Right cardiac atrium (tissue), 5 donors: ENCODE measurements at regions not wholly inside any gene's neighbourhood (a gene's known extent, or its start where the extent isn't known, plus 50 kb on each side); places are given as distances from the start of the nearest gene placed in this dataset.
A peak's percentile ranks its signal among the peaks of the same experiment; 100 is the strongest.
"Not testable (repeated sequence)": the region's sequence is repeated elsewhere in the genome, so short reads cannot be mapped to it uniquely, and the experiment has no call there.

Source experiments
- ATAC-seq, 2 donors: fragments of 200-7000 bp; cut with Tn5 transposase; one replicate each; pipeline versions ENCODE4 v1.8.0 to v1.9.1; 2020; ENCODE audit warnings: moderate library complexity in 2 of 2, mild to moderate bottlenecking in 1 of 2
- DNase-seq, 3 donors: peaks; one replicate each; pipeline ENCODE4 v3.0.0-alpha.2; 2020
- H3K27ac ChIP-seq: one replicate; pipeline ENCODE4 v1.5.1; 2013; ENCODE audit warnings: mild to moderate bottlenecking, low read length, control low read depth, moderate library complexity
- H3K27me3 ChIP-seq: one replicate; pipeline ENCODE4 v1.6.1; 2013; ENCODE audit not compliant: control insufficient read depth, insufficient read depth
- H3K4me1 ChIP-seq: one replicate; pipeline ENCODE4 v1.6.1; 2013; ENCODE audit warnings: low read length; ENCODE audit not compliant: control insufficient read depth, insufficient read depth
- H3K4me3 ChIP-seq: one replicate; pipeline ENCODE4 v1.5.1; 2013; ENCODE audit warnings: low read length, control low read depth
- H3K9me3 ChIP-seq: one replicate; pipeline ENCODE4 v1.6.1; 2013; ENCODE audit warnings: low read length; ENCODE audit not compliant: control insufficient read depth
- WGBS: extraction: QIAGEN DNeasy Blood & Tissue Kit; methylation state at CpG from one replicate; pipeline ENCODE4 v1.1.7; 2013; 5-methylcytosine and 5-hydroxymethylcytosine counted together
- intact Hi-C, 4 donors: fragments of 100-400 bp; cut with DNase I; formaldehyde crosslinking; loops; one replicate each; pipeline versions ENCODE4 v1.11.0 to v1.14.0; 2022 to 2023
- donor health status: healthy with polysubstance abuse.
- donor health status: DM: no; HTN: yes; CAD: no.
- donor health status: DM: no; HTN: no; CAD: no.
- donor health status: DM: no; HTN: yes; CAD: no; lungs with severe emphysema.
- donor health status: DM: yes; HTN: yes; CAD: no.

- no peaks in the 10 kb centered on the region for H3K4me1 ChIP-seq
- no peak overlapping the region for H3K27ac ChIP-seq
- intact Hi-C loops, result no loop called here
- WGBS, result 57% methylated on average over 3 of the region's 3 CpGs
- no peak for DNase-seq
- H3K4me3 ChIP-seq, result no peak overlapping the region
- no peaks in the 10 kb centered on the region for H3K27me3 ChIP-seq
- ATAC-seq, result no peak
- H3K9me3 ChIP-seq, result no peaks in the 10 kb centered on the region
Observed at GRCh38 chr7:83832009-83832408, 183.1 kb upstream of the SEMA3E start.

DNA sequence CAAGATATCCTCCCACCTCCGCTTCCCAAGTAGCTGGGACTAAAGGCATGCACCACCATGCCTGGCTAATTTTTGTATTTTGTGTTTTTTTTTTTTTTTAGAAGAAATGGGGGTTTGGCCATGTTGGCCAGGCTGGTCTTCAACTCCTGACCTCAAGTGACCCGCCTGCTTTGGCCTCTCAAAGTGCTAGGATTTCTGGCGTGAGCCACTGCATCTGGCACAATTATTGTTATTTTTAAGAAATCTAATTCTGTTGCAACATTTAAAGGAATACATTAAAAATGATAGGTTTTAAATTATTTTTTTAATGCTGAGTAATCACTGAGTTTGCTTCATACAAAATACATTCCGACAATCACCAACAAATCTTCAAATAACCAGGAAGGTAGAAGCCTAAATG, 178.1 kb upstream of the SEMA3E start:
- intact Hi-C loops, result no loop called here
- DNase-seq, result peak in 1 of 3 donors; percentile 27

GRCh38 chr7:83824214-83824613, 175.3 kb upstream of the SEMA3E start:
- Histone ChIP-seq H3K4me3 (no peak overlapping the region), H3K9me3 (no peaks in the 10 kb centered on the region), H3K27ac (no peak overlapping the region), H3K27me3 (no peaks in the 10 kb centered on the region), H3K4me1 (no peaks in the 10 kb centered on the region)
- intact Hi-C loops, result no loop called here
- ATAC-seq (no peak), DNase-seq (no peak)
- WGBS, result 71% methylated on average over 2 of the region's 2 CpGs

More for the DNA sequence above, 178.1 kb upstream of the SEMA3E start:
- Histone ChIP-seq H3K27me3 (no peaks in the 10 kb centered on the region), H3K4me3 (no peak overlapping the region), H3K4me1 (no peaks in the 10 kb centered on the region), H3K9me3 (no peaks in the 10 kb centered on the region), H3K27ac (no peak overlapping the region)
- ATAC-seq, result no peak
- WGBS, result 77% methylated on average over 4 of the region's 4 CpGs

GRCh38 chr7:83821866-83822265, 172.9 kb upstream of the SEMA3E start:
- Histone ChIP-seq H3K9me3 (no peaks in the 10 kb centered on the region), H3K27ac (no peak overlapping the region), H3K4me3 (no peak overlapping the region), H3K4me1 (no peaks in the 10 kb centered on the region), H3K27me3 (no peaks in the 10 kb centered on the region)
- WGBS, result 60% methylated on average over 3 of the region's 3 CpGs
- intact Hi-C loops, result no loop called here
- no peak for ATAC-seq
- DNase-seq, result no peak

- intact Hi-C loops, result no loop called here
- H3K27ac ChIP-seq, result no peak overlapping the region
- no peaks in the 10 kb centered on the region for H3K9me3 ChIP-seq
- 85% methylated on average over 4 of the region's 4 CpGs for WGBS
- H3K4me3 ChIP-seq, result no peak overlapping the region
- ATAC-seq, result no peak
- no peaks in the 10 kb centered on the region for H3K4me1 ChIP-seq
- no peaks in the 10 kb centered on the region for H3K27me3 ChIP-seq
- DNase-seq, result no peak
Observed at GRCh38 chr7:83820641-83821040, 171.7 kb upstream of the SEMA3E start.

GRCh38 chr7:83819911-83820310, 171.0 kb upstream of the SEMA3E start:
- Histone ChIP-seq H3K9me3 (no peaks in the 10 kb centered on the region), H3K4me3 (no peak overlapping the region), H3K27ac (no peak overlapping the region), H3K27me3 (no peaks in the 10 kb centered on the region), H3K4me1 (no peaks in the 10 kb centered on the region)
- DNase-seq (no peak), ATAC-seq (no peak)
- WGBS, result 39% methylated on average over 3 of the region's 3 CpGs
- intact Hi-C loops, result no loop called here

DNA sequence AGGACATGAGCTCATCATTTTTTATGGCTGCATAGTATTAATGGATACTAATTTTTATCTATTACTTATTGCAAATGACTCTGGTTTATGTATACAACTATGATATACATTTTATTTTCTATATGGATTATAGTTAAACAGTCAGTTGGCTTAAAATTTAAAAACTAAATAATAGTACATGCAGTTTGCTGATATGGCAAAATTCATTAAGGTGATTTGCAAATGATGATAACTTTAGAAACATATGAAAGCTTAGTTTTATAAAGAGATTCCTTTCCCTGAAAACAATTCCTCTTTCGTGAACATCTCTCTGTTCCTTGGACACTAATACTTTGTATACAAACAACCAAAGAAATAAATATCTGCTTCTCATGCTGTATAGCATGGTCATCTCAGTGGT, 165.5 kb upstream of the SEMA3E start:
- intact Hi-C loops, result no loop called here

DNA sequence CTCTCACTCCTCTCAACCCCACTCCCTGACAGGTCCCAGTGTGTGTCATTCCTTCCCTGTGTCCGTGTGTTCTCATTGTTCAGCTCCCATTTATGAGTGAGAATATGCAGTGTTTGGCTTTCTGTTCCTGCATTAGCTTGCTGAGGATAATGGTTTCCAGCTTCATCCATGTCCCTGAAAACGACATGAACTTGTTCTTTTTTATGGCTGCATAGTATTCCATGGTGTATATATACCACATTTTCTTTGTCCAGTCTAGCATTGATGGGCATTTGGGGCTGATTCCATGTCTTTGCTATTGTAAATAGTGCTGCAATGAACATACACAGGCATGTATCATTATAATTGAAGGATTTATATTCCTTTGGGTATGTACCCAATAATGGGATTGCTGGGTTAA, 163.6 kb upstream of the SEMA3E start:
- intact Hi-C loops, H3K9me3 ChIP-seq, ATAC-seq, H3K27ac ChIP-seq, H3K27me3 ChIP-seq, H3K4me1 ChIP-seq, DNase-seq, H3K4me3 ChIP-seq: not testable (repeated sequence)
- WGBS, result 65% methylated on average over 2 of the region's 2 CpGs

More for the DNA sequence above, 165.5 kb upstream of the SEMA3E start:
- ATAC-seq (no peak), DNase-seq (no peak)
- H3K27ac ChIP-seq, result no peak overlapping the region
- no peaks in the 10 kb centered on the region for H3K4me1 ChIP-seq
- no peak overlapping the region for H3K4me3 ChIP-seq
- no peaks in the 10 kb centered on the region for H3K9me3 ChIP-seq
- 87% methylated on average over 1 of the region's 1 CpG for WGBS
- no peaks in the 10 kb centered on the region for H3K27me3 ChIP-seq

GRCh38 chr7:83808982-83809381, 160.0 kb upstream of the SEMA3E start:
- Histone ChIP-seq H3K27ac (no peak overlapping the region), H3K4me1 (no peaks in the 10 kb centered on the region), H3K27me3 (no peaks in the 10 kb centered on the region), H3K4me3 (no peak overlapping the region), H3K9me3 (no peaks in the 10 kb centered on the region)
- 69% methylated on average over 2 of the region's 2 CpGs for WGBS
- ATAC-seq, result no peak
- intact Hi-C loops, result no loop called here
- no peak for DNase-seq

DNA sequence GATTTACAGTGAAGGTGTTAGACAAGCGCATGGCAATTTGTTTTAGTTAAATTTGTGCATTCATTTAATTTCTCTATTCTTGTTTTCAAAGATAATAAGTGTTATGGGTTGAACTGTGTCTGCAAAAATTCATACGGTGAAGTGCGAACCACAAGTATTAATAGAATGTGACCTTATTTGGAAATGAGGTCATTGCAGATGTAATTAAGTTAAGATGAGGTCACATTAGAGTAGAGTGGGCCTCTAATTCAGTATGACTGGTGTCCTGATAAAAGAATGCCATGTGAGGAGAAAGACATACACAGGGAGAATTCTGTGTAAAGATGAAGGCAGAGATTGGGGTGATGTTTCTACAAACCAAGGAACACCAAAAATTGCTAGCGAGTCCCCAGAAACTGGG, 158.8 kb upstream of the SEMA3E start:
- DNase-seq (no peak), ATAC-seq (no peak)
- Histone ChIP-seq H3K4me1 (no peaks in the 10 kb centered on the region), H3K4me3 (no peak overlapping the region), H3K27ac (no peak overlapping the region), H3K9me3 (no peaks in the 10 kb centered on the region), H3K27me3 (no peaks in the 10 kb centered on the region)
- WGBS, result 61% methylated on average over 4 of the region's 4 CpGs
- intact Hi-C loops, result no loop called here

GRCh38 chr7:83806538-83806937, 157.6 kb upstream of the SEMA3E start:
- 32% methylated on average over 1 of the region's 1 CpG for WGBS
- no peak overlapping the region for H3K27ac ChIP-seq
- H3K4me1 ChIP-seq, result no peaks in the 10 kb centered on the region
- DNase-seq (no peak), ATAC-seq (no peak)
- no peak overlapping the region for H3K4me3 ChIP-seq
- no peaks in the 10 kb centered on the region for H3K27me3 ChIP-seq
- intact Hi-C loops, result no loop called here
- H3K9me3 ChIP-seq, result no peaks in the 10 kb centered on the region

DNA sequence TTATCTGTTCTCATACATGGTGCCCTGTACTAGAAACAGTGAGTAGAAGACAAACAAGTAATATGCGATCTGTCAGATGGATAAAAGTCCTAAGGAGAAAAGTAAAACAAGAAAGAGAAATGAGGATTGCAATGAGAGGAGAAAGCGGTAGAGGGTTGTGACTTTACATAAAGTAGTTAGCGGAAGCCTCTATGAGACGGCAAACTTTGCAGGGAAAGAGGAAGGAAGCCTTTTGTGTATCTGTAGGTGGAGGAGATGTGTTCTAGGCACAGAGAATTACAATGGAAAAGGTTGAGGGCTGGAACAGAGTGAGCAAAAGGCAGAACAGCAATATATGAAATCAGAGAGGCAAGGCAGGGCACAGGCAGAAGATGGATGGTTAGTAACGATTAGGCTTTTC, 150.4 kb upstream of the SEMA3E start:
- H3K9me3 ChIP-seq, result no peaks in the 10 kb centered on the region
- H3K27me3 ChIP-seq, result no peaks in the 10 kb centered on the region
- intact Hi-C loops, result no loop called here
- H3K4me1 ChIP-seq, result no peaks in the 10 kb centered on the region
- no peak for ATAC-seq
- no peak overlapping the region for H3K4me3 ChIP-seq
- DNase-seq, result no peak
- no peak overlapping the region for H3K27ac ChIP-seq
- 84% methylated on average over 5 of the region's 5 CpGs for WGBS
